ENCODE measurements at regions not wholly inside any gene's neighbourhood (a gene's known extent, or its start where the extent isn't known, plus 50 kb on each side); places are given as distances from the start of the nearest gene placed in this dataset.
"Not testable (repeated sequence)": the region's sequence is repeated elsewhere in the genome, so short reads cannot be mapped to it uniquely, and the experiment has no call there.

- not testable (repeated sequence) for TF ChIP-seq EZH2 (IDR thresholded peaks at IDR 0.05; ENCODE audit: low read length); CTCF (optimal IDR thresholded peaks at IDR 0.05 in 1 of 3, IDR thresholded peaks at IDR 0.05 in 1 of 3, conservative IDR thresholded peaks at IDR 0.05 in 1 of 3; ENCODE audit: extremely low read depth in 1 of 3, insufficient read depth in 2 of 3, low read length in 3 of 3)
These were observed 61.8 kb upstream of the PTPDC1 start for GRCh38 chr9:94022476-94022875.
